Stimulated activated CD4-positive, alpha-beta T cell treated with anti-CD3 and anti-CD28 coated beads, Interleukin-15, amount 100 ng/mL, for 24 hours (primary cell): ENCODE measurements at regions not wholly inside any gene's neighbourhood (a gene's known extent, or its start where the extent isn't known, plus 50 kb on each side); places are given as distances from the start of the nearest gene placed in this dataset.

Experiments used
- DNase-seq: peaks from one replicate; pipeline ENCODE4 v3.0.0-alpha.2; 2020

DNA sequence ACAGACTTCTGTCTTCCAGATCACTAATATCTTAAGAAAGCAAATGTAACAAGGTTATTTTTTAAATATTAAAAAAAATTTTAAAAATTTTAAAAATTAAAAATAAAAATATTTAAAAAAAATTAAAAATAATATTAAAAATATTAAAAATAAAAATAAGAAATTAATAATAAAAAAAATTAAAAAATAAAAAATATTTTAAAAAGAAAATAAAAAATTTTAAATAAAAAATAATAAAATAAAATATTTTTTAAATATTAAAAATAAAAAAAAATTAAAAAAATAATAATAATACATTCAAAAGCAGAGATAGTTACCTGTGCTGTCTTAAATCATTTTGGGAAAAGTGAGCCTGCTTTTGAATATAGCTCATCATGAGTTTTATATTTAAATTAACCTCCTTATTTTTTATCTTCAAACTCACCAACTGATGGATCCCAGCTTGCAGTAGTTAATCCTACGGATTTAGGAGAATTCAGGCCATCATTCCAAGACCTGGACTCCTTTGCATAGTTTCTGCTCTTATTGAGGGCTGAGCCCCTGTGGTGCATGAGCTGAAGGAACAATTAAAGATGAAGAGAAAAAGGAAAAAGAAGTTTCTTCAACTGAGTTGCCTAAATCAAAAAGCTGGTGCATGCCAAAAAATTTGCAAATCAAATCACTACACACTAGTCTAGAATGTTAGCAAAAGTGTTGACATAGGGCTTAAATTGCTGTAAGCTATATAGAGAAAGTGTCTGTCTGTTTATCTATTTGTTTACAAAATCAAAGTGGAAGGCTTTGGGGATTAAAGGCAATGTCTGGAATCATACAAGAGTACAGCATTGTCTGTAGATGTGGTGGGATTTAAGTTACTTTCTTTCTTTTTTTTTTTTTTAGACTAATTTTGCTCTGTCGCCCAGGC is 50.5 kb upstream of the ZNF438 start:
- DNase-seq: no peak

DNA sequence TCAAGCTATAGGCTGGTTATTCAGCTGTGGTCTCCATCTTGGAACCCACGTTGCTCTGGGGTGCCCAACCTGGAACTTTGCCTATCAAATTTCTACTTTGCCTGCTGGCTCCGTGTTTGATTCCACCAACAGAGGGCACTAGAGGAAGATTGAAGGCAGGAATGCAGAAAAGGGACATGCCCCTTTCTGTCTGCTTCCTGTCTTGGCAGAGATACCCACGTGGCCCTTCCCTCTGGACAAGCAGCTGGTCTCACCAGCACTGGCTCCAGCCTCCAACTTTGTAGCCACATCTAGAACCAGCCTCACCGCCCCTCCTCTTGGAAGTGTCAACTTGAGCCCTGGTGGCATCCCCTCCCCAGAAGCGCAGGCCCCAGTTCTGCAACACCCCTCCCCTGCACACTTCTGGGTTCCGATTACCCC is 52.1 kb upstream of the ZNF438 start:
- peak; percentile 78 for DNase-seq

DNA sequence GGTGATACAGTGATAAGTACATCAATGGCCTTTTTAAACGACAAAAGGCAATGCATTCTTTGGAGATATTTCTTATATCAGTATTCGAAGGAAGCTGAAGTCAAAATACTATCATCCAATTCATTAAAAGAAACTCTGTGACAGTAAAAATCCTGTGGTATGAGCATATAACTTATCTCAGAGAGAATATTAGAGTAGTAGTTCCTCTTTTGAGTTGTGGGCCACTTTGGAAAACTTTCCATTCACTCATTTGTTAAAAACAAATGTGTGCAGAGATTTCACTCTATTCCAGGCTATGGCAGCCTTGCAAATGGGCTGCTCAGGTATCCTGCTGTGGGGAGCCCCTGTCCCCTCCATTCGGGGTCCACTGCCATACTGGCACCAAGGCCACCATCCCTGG is 55.3 kb upstream of the ZNF438 start:
- no peak for DNase-seq

DNA sequence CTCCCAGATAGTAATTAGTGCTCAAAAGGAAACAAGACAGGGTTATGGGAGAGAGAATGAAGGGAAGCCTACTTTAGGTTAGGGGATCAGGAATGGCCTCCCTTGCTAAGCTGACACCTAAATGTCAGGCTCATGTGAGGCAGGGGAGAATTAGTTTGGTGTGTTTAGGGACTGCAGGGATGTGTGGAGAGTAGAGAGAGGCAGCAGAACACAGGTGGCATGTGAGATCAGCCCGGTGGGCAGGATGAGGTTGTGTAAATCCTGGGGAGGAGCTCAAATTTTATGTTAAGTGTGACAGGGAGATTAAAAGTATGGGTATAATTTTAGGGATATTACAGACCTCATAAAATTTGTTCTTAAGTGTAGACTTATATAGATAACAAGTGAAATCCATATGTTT is 56.2 kb upstream of the ZNF438 start:
- DNase-seq: no peak

DNA sequence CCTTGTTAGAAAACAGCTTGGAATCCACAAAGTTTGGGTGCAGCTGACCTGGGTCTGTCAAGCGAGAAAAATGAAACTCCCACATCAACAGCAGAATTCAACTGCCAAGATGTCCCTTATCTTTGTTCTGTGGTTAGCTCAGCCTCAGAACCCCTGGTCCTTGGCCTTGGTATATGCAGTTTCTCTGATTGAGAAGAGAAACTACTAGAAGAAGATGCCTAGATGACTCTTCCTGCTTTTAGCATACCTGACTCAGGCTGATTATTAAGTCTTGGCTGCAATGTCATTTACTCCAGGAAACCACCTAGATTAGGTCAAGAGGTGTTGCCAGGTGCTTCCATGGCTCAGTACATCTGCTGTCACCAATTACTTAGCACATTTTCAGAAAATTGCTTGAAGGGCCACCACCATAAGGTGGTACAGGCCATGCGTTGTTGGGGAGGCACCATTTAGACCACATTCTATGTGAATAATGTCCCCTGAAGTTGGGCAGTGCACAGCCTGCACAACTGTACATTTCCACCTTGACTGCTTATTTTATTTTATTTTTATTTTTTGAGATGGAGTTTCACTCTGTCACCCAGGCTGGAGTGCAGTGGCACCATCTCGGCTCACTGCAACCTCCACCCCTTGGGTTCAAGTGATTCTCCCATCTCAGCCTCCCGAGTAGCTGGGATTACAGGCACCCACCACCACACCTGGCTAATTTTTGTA is 59.4 kb upstream of the ZNF438 start:
- no peak for DNase-seq

DNA sequence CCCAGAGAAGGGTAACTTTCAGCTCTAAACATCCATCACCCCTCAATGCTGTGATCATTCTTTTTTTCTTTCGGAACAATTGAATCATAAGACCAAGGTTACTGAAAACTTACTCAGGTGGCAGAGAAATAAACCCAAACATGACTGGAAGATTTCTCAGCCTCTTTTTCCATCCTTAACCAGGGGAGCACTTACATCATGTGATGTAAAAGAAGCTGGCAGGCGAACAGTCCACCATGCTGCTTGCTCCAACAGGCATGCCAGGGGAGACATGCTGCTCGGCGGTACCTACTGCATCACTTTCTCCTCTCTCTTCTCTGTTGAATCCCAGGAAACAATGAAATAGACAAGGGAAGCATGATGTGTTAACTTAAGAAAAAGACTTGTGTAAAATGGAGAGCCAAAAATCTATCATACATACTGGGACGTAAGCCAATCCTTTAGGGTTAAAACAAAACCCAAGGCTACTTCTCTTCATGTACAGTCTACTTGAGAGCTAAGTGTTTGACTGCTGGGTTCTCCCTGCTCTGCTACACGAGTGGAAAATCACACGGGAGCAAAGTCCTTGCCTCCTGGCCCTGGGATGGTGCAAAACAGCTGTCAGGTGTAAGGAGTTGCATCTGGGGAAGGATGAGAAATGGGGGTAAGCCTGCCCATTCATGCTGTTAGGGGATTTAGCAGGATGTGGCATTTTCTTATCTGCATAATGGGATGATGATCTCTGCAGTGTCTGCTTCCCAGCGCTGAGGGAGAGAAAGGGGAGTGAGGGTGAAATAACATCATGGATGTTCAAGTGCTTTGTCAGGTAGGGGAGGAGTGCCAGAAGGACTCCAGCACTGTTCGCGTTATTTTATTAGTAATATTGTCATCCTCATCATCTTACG is 64.3 kb upstream of the ZNF438 start:
- DNase-seq: peak; percentile 22

DNA sequence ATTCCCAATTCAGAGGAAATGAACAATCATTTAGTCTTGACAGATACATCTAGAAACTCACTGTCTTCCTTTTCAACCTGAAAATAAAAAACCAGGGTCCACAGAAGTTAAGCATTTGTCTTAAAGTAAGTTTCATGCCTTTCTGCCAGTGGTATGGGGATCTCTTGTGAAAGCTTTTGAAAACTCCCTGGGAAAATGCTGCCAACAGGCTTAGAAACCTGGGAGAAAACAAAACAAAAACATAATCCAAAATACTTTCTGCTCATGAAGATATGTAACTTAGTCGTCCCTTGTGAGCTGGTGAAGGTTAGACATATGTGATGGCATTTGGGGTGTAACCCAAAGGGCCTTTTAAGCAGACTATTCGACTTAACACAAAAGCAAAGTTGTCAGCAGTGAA is 66.4 kb upstream of the ZNF438 start:
- no peak for DNase-seq

DNA sequence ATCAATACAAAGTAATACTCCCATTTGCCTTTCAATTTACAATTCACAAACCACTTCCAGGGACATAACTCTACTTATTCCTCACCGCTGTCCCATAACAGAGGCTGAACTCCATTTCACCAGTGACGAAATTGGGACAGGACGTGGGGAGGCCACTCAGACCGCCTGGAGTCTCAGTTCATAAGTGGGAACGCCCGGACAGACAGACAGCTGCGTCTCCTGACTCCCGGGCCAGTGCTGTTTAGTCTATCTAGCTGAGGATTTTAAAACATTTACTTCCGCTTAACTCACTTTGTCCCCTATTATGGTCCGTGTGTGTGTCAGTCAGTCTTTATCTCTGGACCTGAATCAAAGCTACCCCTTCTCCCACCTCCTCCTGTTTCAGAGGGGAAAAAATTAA is 67.4 kb upstream of the ZNF438 start:
- no peak for DNase-seq

DNA sequence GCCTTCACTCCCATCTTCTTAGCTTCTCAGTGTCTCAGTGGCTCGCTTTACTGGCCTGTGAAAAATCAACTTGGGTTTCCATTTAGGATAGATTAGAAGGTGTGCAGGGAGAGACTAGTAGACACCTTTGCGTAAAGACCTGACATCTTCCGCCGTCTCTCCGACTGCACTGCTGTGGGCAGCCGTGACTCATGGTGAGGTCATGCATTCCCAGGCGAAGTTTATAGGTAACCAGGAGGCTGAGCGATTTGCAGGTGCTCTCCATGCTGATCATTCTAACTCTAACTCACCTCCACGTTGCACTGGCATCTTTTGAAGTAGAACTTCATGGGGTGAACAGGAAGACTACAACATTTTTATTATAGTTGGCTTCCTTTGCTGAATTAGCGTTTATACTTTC is 68.0 kb upstream of the ZNF438 start:
- peak; percentile 79 for DNase-seq

DNA sequence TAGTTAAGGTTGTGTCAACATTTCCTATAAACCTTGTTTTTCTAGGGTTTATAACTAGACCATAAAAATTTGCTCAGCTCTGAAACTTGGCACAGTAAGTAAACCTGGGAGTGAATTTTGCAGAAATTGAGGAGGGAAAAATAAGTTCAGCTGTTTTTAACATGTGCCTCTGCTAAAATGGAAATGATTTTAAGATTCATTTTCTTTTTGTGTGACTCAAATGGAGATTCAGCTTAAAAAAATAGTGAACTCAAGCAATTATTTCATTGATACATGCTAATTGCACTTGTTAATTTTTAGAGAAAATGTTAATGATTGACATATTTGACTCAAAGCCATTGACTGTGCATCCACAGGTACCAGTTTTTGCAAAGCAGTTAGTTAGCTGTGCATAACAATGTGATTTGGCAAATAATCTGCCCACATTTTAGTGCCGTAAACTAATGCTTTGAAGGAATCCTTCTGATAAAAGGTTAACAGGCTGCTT is 68.5 kb upstream of the ZNF438 start:
- DNase-seq: no peak

DNA sequence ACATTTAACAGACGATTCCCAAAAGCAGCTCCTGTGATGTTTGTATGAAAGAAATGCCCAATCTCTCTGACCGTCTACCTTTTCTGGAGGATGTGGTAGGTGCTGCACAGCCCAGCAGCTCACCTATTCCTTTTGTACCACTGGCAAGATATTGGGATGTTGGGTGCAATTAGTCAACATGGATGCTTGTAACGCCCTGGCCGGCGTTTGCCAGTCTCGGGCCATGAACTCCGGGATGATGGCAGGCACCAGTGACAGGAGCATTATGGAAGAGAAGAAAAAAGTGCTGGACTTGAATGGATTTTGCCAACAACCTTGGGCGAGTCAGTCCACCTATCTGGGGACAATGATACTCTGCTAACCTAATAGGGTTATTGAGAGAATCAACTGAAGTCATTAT is 69.0 kb upstream of the ZNF438 start:
- DNase-seq: no peak

DNA sequence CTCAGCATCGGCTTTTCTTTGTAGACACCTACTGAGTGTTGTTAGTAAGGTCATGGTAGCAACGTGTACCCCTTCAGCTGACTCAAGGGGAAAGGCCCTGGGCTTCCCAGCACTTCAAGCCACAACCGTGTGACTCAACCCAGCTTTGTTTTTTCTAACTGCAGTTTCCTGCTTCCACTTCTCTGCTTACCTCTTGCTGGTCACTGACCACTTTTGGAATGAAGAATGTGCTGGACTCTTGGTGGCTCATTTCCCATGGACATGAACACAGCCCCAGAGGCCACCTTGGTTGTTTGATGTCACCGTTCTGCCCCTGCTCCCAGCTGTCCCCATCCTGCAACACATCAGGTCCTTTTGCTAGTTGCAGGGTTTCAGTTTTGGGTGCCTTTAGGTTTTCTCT is 69.5 kb upstream of the ZNF438 start:
- peak; percentile 81 for DNase-seq

DNA sequence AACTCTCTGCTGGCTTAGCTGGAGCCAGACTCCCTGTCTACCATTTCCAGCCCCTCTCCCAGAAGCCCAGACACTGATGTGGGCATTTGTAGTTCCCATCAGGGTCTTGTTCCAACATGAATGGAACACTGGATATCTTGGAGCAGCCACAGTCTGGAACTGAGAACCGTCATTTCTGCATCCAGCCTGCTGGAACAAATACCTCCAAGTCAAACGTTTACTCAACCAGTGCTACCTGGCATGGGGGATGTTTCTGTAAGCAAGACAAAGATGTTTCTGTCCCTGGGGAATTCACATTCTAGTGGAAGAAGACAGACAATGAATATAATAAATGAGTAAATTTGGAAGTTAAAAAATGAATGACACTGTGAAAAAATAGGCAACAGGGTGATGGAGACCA is 70.8 kb upstream of the ZNF438 start:
- DNase-seq: no peak

DNA sequence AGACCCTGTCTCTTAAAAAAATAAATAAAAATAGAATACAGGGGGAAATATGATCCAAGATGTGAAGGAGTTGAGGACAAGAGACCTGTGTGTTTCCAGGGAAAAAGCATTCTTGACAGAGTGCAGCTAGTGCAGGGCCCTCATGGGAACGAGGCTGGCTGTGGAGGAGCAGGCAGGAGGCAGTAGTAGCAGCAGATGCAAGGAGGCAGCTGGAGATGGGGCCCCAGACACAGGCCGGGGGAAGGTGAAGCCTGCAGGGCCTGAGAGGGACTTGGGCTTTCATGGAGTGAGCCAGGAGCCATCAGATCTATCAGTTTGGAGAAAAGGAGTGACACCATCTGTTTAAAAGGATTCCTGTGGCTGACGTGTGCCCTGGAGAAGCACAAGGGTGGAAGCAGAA is 71.4 kb upstream of the ZNF438 start:
- DNase-seq: no peak

DNA sequence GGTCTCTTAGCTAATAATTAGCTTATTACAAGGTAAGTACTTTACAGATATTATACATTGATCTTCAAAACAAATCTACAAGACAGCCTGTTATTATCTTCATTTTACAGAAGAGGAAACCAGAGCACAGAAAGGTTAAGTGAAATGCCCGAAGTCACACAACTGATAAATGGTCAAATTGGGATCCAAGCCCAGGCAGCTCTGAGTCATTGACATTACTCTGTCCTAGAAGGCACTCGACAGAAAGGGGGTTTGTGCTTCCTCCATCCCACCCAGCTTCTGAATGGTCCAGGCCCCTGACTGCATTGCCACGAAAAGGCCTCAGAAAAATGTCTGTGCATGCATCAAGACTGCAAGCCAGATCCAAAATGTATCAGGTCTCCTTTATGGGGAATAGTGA is 81.3 kb upstream of the ZNF438 start:
- DNase-seq: no peak

DNA sequence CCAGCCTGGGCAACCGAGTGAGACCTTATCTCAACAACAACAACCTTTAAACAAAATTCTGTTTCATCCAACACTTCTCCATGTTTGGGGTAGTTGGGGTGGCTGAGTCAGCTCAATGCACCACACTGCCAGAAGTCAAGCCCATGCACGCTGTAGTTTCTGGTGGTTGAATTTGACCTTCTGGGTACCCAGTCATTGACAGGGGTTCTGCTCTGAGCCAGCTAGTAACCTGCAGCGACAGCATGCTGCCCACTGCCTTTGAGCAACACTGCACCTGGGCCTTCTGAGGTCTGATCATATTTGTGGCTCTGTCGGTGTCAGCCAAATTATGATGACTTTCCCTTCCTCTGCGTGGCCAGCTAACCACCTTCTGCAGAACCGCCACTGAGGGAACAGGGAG is 84.6 kb upstream of the ZNF438 start:
- DNase-seq: no peak

DNA sequence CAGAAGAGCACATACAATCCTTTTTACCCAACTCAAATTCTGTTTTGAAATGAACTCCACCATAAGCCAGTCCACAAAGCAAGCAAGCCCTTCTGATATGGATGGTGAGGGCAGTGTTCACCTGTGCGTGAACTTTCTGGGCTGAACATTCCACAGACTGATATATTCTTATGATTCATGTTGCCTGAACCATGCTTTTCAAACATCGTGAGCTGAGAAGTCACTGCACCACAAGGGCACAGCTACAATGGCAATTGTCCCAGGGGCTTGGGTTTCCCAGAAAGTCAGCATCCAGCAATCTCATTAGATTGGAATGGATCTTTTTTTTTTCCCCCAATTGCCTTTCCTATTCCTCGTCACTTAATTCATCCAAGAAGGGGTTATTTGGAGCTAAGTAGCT is 86.9 kb upstream of the ZNF438 start:
- no peak for DNase-seq

DNA sequence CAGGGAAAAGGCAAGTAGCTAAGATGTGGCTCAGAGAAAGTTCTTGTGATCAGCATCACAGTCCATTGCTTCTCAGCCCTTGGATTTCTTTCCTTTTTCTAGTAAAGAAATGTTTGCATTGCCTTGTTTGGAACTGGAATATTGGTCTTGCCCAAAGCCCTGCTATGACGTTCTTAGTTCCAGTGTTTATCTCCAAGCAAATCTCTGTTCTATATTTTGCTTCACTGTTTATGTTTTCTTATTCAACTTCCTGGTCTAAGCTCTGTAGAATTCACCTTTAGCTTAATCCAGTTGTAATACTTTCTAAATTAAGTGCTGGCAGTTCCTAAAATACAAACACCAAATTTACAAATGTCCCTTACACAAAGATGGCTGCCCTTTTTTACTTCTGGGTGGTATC is 88.7 kb upstream of the ZNF438 start:
- no peak for DNase-seq

DNA sequence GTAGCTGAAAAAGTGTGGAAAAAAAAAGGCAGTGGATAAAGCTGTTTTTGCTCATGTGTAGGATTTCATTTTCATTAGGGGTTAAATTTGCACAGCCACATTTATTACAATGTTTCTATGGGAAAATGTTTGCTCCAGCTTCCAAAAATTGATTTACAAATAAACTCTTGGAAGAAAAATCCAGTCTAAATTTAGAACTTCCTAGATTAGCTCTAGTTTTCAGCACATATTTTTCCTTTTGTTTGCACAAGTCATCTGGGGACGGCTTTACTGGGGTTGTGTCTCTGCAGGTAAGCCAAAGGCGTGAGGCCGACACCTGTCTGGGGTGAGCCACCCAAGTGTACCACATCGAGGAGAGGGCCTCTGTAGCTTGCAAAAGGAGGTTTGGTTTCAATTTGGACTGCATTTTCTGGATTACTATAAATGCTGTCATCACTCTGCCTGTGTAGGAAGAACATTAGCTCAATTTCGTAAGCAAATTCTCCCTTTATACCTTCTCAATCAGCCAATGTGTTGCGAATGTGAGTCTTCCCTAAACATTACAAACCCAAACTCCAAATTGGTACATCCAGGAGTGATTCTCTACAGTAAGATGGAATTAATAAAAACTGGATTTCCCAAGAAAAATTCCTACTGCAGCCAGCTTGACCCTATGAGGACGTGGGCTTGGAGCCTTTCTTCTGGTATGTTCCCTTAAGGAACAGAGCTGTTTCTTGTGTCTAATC is 89.5 kb upstream of the ZNF438 start:
- DNase-seq: no peak

DNA sequence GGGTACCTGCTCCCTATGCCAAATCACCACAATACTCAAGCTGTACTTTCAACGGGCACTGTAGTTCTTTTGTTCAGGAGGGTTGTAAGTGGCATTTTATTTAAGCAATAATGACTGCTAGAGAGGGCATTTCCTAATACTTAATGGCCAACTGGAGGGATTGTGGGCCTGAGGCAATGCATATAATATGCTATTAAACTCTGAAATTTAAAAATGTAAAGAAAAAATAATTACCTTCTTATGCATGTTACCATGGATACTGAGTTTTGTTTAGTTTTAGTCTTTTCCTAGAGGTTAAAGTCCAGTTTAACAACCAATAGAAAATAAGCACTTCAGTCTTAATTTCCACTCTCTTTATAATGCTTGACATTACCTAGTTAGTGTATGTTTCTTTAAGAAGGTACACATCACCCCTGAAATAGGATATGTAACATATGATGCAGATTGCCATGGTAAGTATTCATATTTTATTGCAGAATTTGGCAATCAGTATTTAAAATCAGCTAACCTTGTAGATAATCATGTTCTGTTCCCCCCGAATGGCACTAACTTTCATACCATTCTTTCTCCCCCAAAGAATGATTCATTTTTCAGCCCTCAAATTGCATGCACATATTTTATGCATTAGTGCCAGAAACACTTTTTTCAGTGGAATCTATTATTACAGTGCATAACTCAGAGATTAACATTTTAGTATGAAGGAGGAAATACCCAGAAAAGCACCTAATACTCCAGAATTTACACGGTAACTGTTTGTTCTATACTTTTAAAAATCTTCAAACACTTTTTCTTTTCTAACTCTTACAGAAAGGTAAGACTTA is 90.3 kb upstream of the ZNF438 start:
- DNase-seq: no peak

DNA sequence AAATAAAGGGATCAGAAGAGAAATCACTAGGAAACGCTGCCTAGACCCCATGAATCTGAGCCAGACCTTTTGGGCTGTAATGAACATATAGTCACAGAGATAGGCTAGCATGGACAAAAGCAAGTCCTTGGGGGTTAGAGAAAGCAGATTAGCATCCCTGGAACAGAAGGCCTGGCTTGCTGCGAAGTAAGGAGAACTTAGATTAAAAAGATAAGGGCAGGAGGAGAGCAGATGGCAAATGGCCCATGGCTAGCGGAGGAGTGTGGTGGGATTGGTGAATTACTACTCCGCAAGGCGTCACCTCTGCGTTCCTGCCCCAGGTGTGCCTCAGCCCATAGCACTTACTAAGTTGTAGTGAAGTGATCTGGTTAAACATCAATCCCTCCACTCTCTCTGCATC is 92.3 kb upstream of the ZNF438 start:
- DNase-seq: no peak

DNA sequence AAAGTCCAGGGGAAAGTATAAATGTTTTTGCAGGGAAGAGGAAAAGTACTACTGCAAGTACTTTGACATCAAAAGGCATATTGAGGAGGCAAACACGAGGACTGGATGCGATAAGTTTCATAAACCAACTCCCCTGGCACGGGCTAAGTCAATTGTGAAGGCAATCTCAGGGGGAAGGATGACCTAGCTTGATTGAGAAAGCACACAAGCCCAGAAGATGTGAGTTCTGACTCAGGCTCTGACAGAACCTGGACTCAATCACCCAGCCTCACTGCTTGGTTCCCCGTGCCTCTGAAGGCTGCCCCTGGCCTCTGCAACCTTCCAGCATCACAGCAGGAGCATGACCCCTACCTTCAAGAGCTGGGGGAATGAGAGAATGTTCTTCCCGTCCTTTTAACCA is 93.2 kb upstream of the ZNF438 start:
- no peak for DNase-seq
